ENCODE measurements at regions not wholly inside any gene's neighbourhood (a gene's known extent, or its start where the extent isn't known, plus 50 kb on each side); places are given as distances from the start of the nearest gene placed in this dataset.

GRCh38 chr20:3306068-3306467 is 67.1 kb upstream of the SLC4A11 start:
- Histone ChIP-seq H3K9me3 (ENCODE audit: low read depth) (no peaks in the 10 kb centered on the region), H3K4me1 (ENCODE audit: insufficient read depth) (no peaks in the 10 kb centered on the region), H3K9me2 (replicated peaks; ENCODE audit: insufficient read depth) (no peaks in the 10 kb centered on the region), H4K20me1 (ENCODE audit: insufficient read depth, poor library complexity, severe bottlenecking) (no peaks in the 10 kb centered on the region), H3K79me2 (no peaks in the 10 kb centered on the region), H3K4me2 (no peak overlapping the region), H2AFZ (no peak overlapping the region), H3K4me3 (no peak overlapping the region), H3K27ac (no peak overlapping the region), H3K27me3 (no peaks in the 10 kb centered on the region), H3K36me3 (replicated peaks; ENCODE audit: insufficient read depth, low read depth) (no peaks in the 10 kb centered on the region)
- TF ChIP-seq EZH2phosphoT487 (IDR thresholded peaks at IDR 0.05; ENCODE audit: low read depth, severe bottlenecking, unreplicated experiment) (no peak), CTCF (IDR thresholded peaks at IDR 0.05; ENCODE audit: poor library complexity) (no peak), EZH2 (IDR thresholded peaks at IDR 0.05; ENCODE audit: borderline replicate concordance) (no peak)
- WGBS (ENCODE audit: low lambda C conversion rate, missing lambda C conversion rate): 100% methylated on average over 2 of the region's 2 CpGs
- DNase-seq (ENCODE audit: low spot score): no peak

GRCh38 chr20:3304456-3304855 is 65.5 kb upstream of the SLC4A11 start:
- no peaks in the 10 kb centered on the region for H3K9me3 ChIP-seq (ENCODE audit: low read depth)
- H3K79me2 ChIP-seq: no peaks in the 10 kb centered on the region
- no peak overlapping the region for H3K4me3 ChIP-seq
- no peaks in the 10 kb centered on the region for H3K27me3 ChIP-seq
- 96% methylated on average over 4 of the region's 4 CpGs for WGBS (ENCODE audit: low lambda C conversion rate, missing lambda C conversion rate)
- H3K4me2 ChIP-seq: no peak overlapping the region
- no peak overlapping the region for H2AFZ ChIP-seq
- no peaks in the 10 kb centered on the region for H3K4me1 ChIP-seq (ENCODE audit: insufficient read depth)
- no peak overlapping the region for H3K27ac ChIP-seq
- TF ChIP-seq EZH2 (IDR thresholded peaks at IDR 0.05; ENCODE audit: borderline replicate concordance) (no peak), CTCF (IDR thresholded peaks at IDR 0.05; ENCODE audit: poor library complexity) (no peak), EZH2phosphoT487 (IDR thresholded peaks at IDR 0.05; ENCODE audit: low read depth, severe bottlenecking, unreplicated experiment) (no peak)
- H4K20me1 ChIP-seq (ENCODE audit: insufficient read depth, poor library complexity, severe bottlenecking): no peaks in the 10 kb centered on the region
- no peaks in the 10 kb centered on the region for H3K9me2 ChIP-seq (replicated peaks; ENCODE audit: insufficient read depth)
- H3K36me3 ChIP-seq (replicated peaks; ENCODE audit: insufficient read depth, low read depth): no peaks in the 10 kb centered on the region
- no peak for DNase-seq (ENCODE audit: low spot score)

DNA sequence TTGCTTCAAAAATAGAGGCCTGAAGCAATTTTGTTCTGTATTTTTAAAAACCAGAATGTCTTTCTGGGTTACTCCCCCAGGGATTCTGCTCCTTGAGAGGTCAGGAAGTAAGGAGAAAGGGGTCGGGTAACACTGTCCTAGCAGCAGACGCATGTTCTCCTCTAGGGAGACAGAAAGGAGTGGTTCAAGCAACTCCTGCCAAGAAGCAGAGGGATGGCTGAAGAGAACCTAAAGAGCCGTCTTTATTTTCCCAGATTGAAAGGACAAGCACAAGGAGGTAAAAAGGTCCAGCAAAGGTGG is 58.0 kb upstream of the SLC4A11 start:
- WGBS (ENCODE audit: low lambda C conversion rate, missing lambda C conversion rate): 90% methylated on average over 3 of the region's 3 CpGs
- H3K36me3 ChIP-seq (replicated peaks; ENCODE audit: insufficient read depth, low read depth): no peaks in the 10 kb centered on the region
- H4K20me1 ChIP-seq (ENCODE audit: insufficient read depth, poor library complexity, severe bottlenecking): no peaks in the 10 kb centered on the region
- no peak overlapping the region for H2AFZ ChIP-seq
- H3K4me3 ChIP-seq: no peak overlapping the region
- no peaks in the 10 kb centered on the region for H3K27me3 ChIP-seq
- H3K9me3 ChIP-seq (ENCODE audit: low read depth): no peaks in the 10 kb centered on the region
- TF ChIP-seq CTCF (IDR thresholded peaks at IDR 0.05; ENCODE audit: poor library complexity) (no peak), EZH2 (IDR thresholded peaks at IDR 0.05; ENCODE audit: borderline replicate concordance) (no peak), EZH2phosphoT487 (IDR thresholded peaks at IDR 0.05; ENCODE audit: low read depth, severe bottlenecking, unreplicated experiment) (no peak)
- no peaks in the 10 kb centered on the region for H3K79me2 ChIP-seq
- DNase-seq (ENCODE audit: low spot score): no peak
- H3K27ac ChIP-seq: no peak overlapping the region
- H3K4me2 ChIP-seq: no peak overlapping the region
- no peaks in the 10 kb centered on the region for H3K9me2 ChIP-seq (replicated peaks; ENCODE audit: insufficient read depth)
- H3K4me1 ChIP-seq (ENCODE audit: insufficient read depth): no peaks in the 10 kb centered on the region
